Body of pancreas (tissue), 4 donors: ENCODE measurements at regions not wholly inside any gene's neighbourhood (a gene's known extent, or its start where the extent isn't known, plus 50 kb on each side); places are given as distances from the start of the nearest gene placed in this dataset.

Experiments used
- ATAC-seq: fragments of 150-250 bp; one replicate; pipeline ENCODE4 v1.9.1; 2016
- DNase-seq, 4 donors: peaks; one replicate each; pipeline ENCODE4 v3.0.0-alpha.2; 2019
- H3K27ac ChIP-seq, 4 donors: fragments of 200-600 bp; sonication (generic); 1 replicate in 3 of 4; 2 replicates in 1 of 4; pipeline versions ENCODE4 v1.5.1 to v1.6.1; 2016 to 2019; ENCODE audit warnings: mild to moderate bottlenecking in 1 of 4, mixed read lengths in 1 of 4, moderate library complexity in 1 of 4
- H3K27me3 ChIP-seq, 2 donors: fragments of 200-600 bp; sonication (generic); one replicate each; pipeline ENCODE4 v1.6.0; 2016; ENCODE audit warnings: mild to moderate bottlenecking in 1 of 2
- H3K36me3 ChIP-seq, 2 donors: fragments of 200-600 bp; sonication (generic); replicated peaks in 1 of 2; 2 replicates each; pipeline ENCODE4 v1.5.1; 2016; ENCODE audit warnings: low read depth in 2 of 2; ENCODE audit not compliant: insufficient read depth in 1 of 2
- H3K4me1 ChIP-seq: fragments of 200-600 bp; sonication (generic); one replicate; pipeline ENCODE4 v1.6.0; 2016
- H3K4me3 ChIP-seq, 2 donors: fragments of 200-600 bp; sonication (generic); 1 replicate in 1 of 2; 2 replicates in 1 of 2; pipeline ENCODE4 v1.5.1; 2016 to 2019
- H3K9me3 ChIP-seq, 3 donors: fragments of 200-600 bp; sonication (generic); 1 replicate in 2 of 3; 2 replicates in 1 of 3; pipeline ENCODE4 v1.5.1; 2016
- POLR2A ChIP-seq, 3 donors: fragments of 450-650 bp; IDR thresholded peaks; one replicate each; pipeline ENCODE4 v1.6.1; 2016; ENCODE audit warnings: antibody characterized with exemption in 3 of 3, mild to moderate bottlenecking in 2 of 3
- WGBS, 2 donors: methylation state at CpG; one replicate each; pipeline ENCODE4 v1.1.5; 2017; 5-methylcytosine and 5-hydroxymethylcytosine counted together
- intact Hi-C: fragments of 100-400 bp; cut with DNase I; formaldehyde crosslinking; loops from one replicate; pipeline ENCODE4 v1.15.1; 2023
- TF ChIP-seq, protein P1 (sequence below), 7 experiments: fragments of 450-650 bp in 4 of 7; fragments of 200-600 bp in 3 of 7; sonication (generic) in 3 of 7; IDR thresholded peaks; one replicate each; pipeline ENCODE4 v1.5.1; 2016 to 2019; ENCODE audit warnings: antibody characterized with exemption in 7 of 7

DNA sequence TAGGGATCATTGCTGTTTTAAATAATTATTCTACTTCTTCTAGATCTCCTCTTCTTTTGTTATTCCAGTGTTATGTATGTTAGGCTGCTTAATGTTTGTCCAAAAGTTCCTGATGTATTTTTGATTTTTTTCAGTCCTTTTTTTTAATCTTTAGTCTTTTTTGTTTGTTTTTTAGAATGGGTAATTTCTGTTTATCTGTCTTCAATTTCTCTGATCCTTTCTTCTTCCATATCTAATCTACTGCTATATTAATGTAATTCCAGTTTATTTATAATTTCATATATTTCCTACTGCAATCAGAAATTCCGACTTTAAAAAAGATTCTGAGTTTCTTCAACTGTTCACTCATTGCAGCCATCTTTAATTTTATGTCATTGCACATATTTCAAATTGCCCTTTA is 452.8 kb upstream of the POT1 start:
- Histone ChIP-seq H3K4me3 (no peak overlapping the region), H3K27me3 (no peaks in the 10 kb centered on the region), H3K27ac (no peak overlapping the region), H3K9me3 (no peaks in the 10 kb centered on the region), H3K4me1 (no peaks in the 10 kb centered on the region), H3K36me3 (no peaks in the 10 kb centered on the region)
- DNase-seq = no peak
- ATAC-seq = no peak
- 56 to 63% methylated on average over 1 of the region's 1 CpG for WGBS, 2 donors
- TF ChIP-seq, protein P1, sequence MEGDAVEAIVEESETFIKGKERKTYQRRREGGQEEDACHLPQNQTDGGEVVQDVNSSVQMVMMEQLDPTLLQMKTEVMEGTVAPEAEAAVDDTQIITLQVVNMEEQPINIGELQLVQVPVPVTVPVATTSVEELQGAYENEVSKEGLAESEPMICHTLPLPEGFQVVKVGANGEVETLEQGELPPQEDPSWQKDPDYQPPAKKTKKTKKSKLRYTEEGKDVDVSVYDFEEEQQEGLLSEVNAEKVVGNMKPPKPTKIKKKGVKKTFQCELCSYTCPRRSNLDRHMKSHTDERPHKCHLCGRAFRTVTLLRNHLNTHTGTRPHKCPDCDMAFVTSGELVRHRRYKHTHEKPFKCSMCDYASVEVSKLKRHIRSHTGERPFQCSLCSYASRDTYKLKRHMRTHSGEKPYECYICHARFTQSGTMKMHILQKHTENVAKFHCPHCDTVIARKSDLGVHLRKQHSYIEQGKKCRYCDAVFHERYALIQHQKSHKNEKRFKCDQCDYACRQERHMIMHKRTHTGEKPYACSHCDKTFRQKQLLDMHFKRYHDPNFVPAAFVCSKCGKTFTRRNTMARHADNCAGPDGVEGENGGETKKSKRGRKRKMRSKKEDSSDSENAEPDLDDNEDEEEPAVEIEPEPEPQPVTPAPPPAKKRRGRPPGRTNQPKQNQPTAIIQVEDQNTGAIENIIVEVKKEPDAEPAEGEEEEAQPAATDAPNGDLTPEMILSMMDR (IDR thresholded peaks at IDR 0.05) = no peak
- no peak for TF ChIP-seq POLR2A (IDR thresholded peaks at IDR 0.05)
- intact Hi-C loops = no loop called here

DNA sequence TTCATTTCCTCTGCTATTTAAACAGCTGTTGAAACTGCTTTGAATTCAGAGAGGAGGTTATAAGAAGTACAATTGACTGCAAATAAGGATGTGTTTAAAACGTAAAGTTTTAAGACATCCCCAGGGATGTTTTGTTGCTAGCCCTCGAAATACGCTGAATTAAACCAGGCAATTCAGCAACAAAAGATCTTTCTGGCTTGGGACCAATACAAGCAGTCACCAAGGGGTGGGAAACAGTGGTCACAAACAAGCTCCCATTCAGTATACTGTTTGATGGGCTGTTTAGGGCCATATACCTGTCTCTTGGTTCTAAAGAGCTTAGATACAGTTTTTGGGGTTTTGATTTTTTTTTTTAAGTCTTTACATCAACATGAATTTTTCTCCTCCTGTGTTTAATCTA is 446.3 kb upstream of the POT1 start:
- no peak for DNase-seq
- intact Hi-C loops = no loop called here
- 59 to 61% methylated on average over 3 of the region's 3 CpGs for WGBS, 2 donors

DNA sequence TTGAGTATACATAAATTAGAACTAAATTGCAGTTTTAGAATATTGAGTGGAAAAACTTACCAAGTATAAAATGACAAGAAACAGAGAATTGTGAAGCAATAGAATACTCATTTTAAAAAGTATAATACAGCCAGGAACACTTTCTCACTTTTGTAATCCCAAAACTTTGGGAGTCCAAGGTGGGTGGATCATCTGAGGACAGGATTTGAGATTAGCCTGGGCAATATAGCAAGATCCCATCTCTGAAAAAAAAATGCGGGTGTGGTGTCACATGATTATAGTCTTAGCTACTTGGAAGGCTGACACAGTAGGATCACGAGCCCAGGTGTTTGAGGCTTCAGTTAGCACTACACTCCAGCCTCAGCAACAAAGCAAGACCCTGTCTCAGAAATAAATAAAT is 440.9 kb upstream of the POT1 start:
- Histone ChIP-seq H3K4me3 (no peak overlapping the region), H3K36me3 (no peaks in the 10 kb centered on the region), H3K4me1 (no peaks in the 10 kb centered on the region), H3K27me3 (peaks cover 0 to 5% of the 10 kb centered on the region in 2 donors), H3K9me3 (no peaks in the 10 kb centered on the region), H3K27ac (no peak overlapping the region)
- no peak for ATAC-seq
- TF ChIP-seq POLR2A (IDR thresholded peaks at IDR 0.05) = no peak
- TF ChIP-seq, protein P1 (IDR thresholded peaks at IDR 0.05) = no peak
- WGBS, 2 donors = 48 to 60% methylated on average over 2 of the region's 2 CpGs
- intact Hi-C loops = no loop called here
- DNase-seq = no peak

More for the DNA sequence above, 446.3 kb upstream of the POT1 start:
- Histone ChIP-seq H3K4me3 (no peak overlapping the region), H3K27ac (no peak overlapping the region), H3K9me3 (no peaks in the 10 kb centered on the region), H3K36me3 (no peaks in the 10 kb centered on the region), H3K27me3 (peaks cover 0 to 5% of the 10 kb centered on the region in 2 donors), H3K4me1 (no peaks in the 10 kb centered on the region)
- TF ChIP-seq POLR2A (IDR thresholded peaks at IDR 0.05) = no peak
- TF ChIP-seq, protein P1 (IDR thresholded peaks at IDR 0.05) = no peak
- no peak for ATAC-seq

DNA sequence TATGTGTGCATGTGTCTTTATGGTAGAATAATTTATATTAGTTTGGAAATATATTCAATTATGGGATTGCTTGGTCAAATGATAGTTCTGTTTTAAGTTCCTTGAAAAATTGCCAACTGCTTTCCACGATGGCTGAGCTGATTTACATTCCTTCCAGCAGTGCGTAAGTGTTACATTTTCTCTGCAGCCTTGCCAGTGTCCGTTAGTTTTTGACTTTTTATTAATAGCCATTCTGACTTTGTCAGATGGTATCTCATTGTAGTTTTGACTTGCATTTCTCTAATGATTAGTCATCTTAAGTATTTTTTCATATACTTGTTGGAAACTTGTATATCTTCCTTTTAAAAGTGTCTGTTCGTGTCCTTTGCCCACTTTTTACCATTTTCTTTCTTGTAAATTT is 434.2 kb upstream of the POT1 start:
- Histone ChIP-seq H3K27ac (no peak overlapping the region), H3K9me3 (no peaks in the 10 kb centered on the region), H3K4me3 (no peak overlapping the region), H3K36me3 (no peaks in the 10 kb centered on the region), H3K27me3 (no peaks in the 10 kb centered on the region), H3K4me1 (no peaks in the 10 kb centered on the region)
- TF ChIP-seq, protein P1 (IDR thresholded peaks at IDR 0.05) = no peak
- no peak for TF ChIP-seq POLR2A (IDR thresholded peaks at IDR 0.05)
- ATAC-seq (no peak), DNase-seq (no peak)
- WGBS, 2 donors = 55 to 56% methylated on average over 4 of the region's 4 CpGs
- intact Hi-C loops = no loop called here

DNA sequence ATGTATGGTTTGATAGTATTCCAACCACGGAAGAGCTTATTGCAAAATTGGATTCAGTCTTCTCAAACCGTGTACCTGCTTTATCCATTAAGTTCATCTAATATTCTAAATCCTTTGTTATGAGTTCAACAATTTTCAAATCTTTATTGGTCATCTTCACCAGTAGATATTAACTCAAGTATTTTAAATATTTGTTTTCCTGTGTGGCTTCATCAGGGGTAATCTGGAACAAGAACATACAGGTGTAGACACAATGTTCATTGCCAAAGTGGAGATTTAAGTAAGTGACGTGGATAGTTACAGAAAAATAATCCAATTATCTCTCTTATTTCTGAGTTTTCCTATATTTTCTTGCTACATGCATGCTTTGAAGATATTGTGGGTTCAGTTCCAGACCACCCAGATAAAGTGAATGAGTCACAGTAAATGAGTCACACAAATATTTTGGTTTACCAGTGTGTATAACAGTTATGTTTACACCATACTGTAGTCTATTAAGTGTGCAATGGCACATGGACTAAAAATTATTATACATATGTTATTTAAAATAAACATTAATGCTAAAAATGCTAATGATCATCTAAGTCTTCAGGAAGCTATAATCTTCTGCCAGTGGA is 429.0 kb upstream of the POT1 start:
- Histone ChIP-seq H3K4me3 (no peak overlapping the region), H3K36me3 (no peaks in the 10 kb centered on the region), H3K9me3 (no peaks in the 10 kb centered on the region), H3K4me1 (no peaks in the 10 kb centered on the region), H3K27ac (no peak overlapping the region), H3K27me3 (no peaks in the 10 kb centered on the region)
- intact Hi-C loops = no loop called here
- TF ChIP-seq POLR2A (IDR thresholded peaks at IDR 0.05) = no peak
- TF ChIP-seq, protein P1 (IDR thresholded peaks at IDR 0.05) = no peak
- 44 to 48% methylated on average over 3 of the region's 3 CpGs for WGBS, 2 donors
- DNase-seq = no peak
- no peak for ATAC-seq
